Activated T-cell treated with anti-CD3 and anti-CD28 coated beads for 24 hours (primary cell): ENCODE measurements at regions not wholly inside any gene's neighbourhood (a gene's known extent, or its start where the extent isn't known, plus 50 kb on each side); places are given as distances from the start of the nearest gene placed in this dataset.
"Not testable (repeated sequence)": the region's sequence is repeated elsewhere in the genome, so short reads cannot be mapped to it uniquely, and the experiment has no call there.

Source experiments
- DNase-seq: peaks from one replicate; pipeline ENCODE4 v3.0.0-alpha.2; 2020; ENCODE audit warnings: low read depth

- DNase-seq = no peak
These were observed 98.9 kb upstream of the FRMD4B start for GRCh38 chr3:69484507-69485393.

GRCh38 chr3:69483449-69483848, 97.6 kb upstream of the FRMD4B start:
- no peak for DNase-seq

DNA sequence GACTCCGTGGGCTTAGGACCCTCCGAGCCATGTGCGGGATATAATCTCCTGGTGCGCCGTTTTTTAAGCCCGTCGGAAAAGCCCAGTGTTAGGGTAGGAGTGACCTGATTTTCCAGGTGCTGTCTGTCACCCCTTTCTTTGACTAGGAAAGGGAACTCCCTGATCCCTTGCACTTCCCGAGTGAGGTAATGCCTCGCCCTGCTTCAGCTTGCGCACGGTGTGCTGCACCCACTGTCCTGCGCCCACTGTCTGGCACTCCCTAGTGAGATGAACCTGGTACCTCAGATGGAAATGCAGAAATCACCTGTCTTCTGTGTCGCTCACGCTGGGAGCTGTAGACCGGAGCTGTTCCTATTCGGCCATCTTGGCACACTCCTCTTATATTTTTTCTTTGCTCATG, 95.1 kb upstream of the FRMD4B start:
- not testable (repeated sequence) for DNase-seq

DNA sequence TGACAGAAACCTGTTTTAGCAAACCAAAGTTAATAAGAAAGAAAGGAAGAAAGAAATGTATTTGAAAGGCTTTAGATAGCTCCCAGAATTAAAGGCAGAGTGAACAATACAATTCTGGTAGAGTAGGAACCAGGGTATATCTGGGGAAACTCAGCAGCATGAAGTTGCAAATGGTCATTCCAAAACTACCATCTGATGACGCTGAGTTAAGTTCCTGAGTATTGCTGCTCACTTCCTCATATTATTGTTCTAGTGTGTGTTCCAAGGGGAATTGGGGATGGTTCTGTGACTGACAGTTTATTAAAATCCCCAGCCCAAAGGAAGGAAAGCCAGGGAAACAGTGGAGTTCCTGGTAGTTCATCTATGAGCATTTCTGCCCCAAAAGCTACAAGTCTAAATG, 88.3 kb upstream of the FRMD4B start:
- no peak for DNase-seq

DNA sequence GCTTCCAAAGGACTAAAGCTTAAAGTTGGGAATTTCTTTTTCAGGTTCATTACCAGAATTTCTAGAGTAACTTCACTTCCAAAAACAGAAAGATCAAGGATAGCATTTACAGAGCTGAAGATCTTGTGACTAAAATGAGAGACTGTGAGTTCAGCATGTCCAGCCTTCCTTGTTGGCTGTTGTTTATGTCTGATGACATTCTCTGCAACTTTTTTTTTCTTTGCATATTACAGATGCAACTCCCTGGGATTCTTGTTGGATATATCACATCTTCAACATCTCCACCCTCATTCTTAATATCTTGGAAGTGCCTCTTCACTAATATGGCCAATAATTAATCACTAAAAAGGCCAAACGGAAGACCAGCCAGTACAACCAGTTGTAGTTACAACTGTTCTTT, 86.2 kb upstream of the FRMD4B start:
- DNase-seq = no peak

DNA sequence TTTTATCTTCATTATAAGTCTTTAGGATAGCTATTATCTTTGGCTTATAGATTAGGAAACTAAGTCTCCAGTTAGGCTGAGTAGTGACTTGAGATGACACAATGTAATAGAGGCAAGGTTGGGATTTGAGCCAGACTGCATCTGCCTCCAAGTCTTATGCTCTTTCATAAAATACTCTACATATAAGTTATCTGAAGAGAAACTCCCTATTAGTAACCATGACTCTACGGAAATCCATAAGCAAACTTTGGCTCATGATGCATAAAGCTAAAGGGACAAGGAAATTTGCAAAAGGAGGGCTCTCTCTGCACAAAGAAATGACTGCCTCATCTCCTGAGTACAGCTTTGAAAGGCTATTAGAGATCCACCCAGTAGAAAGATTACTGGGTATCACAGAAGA, 77.6 kb upstream of the FRMD4B start:
- no peak for DNase-seq

DNA sequence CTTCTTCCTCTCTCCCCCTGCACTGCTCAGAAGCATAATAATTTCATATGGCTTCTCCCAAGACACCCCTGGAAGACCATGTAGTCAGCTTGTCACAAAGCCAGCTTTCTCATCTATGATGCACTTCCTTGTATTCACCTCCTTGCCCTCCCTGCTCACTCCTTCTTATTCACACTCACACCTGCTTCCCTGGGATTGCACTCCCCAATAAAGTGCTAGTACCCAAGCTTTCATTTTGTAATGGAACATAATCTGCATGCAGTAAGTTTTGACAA, 76.9 kb upstream of the FRMD4B start:
- DNase-seq = no peak

- no peak for DNase-seq
These were observed 76.3 kb upstream of the FRMD4B start for GRCh38 chr3:69462022-69462825.

- no peak for DNase-seq
These were observed 74.1 kb upstream of the FRMD4B start for GRCh38 chr3:69460034-69460433.

DNA sequence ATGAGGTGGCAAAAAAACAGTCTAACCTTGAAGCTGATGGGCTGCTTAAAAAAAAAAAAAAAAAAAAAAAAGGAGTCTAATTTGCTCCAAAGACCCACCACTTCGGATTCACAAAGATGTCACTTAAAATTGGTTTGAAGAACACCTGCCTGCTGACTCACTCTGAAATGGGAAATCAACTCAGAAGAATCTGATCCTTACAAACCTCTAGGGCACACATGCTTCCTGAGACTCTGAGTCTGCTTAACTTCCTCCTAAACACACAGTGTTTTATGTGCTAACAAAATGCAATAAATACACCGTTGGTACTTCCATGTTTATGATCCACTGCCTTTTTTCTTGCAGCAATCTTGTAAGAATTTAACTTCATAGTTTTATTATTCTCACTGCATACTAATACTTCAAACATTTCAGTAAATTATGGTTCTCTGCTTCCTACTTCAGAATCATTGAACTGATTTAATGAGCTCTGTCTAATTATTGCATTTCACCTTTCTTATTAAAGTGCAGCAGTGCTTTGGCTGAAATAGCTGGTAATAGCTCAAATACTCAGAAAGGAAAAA, 73.0 kb upstream of the FRMD4B start:
- DNase-seq = no peak

- DNase-seq = no peak
These were observed 70.7 kb upstream of the FRMD4B start for GRCh38 chr3:69456631-69457030.

- DNase-seq = no peak
These were observed 68.4 kb upstream of the FRMD4B start for GRCh38 chr3:69454204-69454787.

DNA sequence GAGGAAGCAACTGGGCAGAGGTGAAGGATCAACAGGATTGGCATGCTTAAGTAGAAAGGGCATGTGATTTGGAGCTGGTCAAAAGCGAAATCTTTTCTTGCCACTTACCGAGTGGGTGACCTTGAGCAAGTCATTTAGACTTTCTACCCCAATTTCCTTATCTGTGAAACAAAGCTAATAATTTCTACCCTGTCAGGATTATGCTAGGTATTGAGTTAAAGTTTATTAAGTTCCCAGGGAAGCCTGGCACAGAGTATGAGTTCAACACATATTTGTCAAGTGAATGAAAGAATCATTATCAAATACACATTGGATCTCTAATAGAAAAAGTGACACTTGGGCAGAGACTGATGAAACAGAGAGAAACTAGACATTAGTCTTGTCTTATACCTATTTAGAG, 66.4 kb upstream of the FRMD4B start:
- no peak for DNase-seq

GRCh38 chr3:69451594-69451993, 65.7 kb upstream of the FRMD4B start:
- DNase-seq = no peak

- no peak for DNase-seq
These were observed 63.0 kb upstream of the FRMD4B start for GRCh38 chr3:69448877-69449276.

DNA sequence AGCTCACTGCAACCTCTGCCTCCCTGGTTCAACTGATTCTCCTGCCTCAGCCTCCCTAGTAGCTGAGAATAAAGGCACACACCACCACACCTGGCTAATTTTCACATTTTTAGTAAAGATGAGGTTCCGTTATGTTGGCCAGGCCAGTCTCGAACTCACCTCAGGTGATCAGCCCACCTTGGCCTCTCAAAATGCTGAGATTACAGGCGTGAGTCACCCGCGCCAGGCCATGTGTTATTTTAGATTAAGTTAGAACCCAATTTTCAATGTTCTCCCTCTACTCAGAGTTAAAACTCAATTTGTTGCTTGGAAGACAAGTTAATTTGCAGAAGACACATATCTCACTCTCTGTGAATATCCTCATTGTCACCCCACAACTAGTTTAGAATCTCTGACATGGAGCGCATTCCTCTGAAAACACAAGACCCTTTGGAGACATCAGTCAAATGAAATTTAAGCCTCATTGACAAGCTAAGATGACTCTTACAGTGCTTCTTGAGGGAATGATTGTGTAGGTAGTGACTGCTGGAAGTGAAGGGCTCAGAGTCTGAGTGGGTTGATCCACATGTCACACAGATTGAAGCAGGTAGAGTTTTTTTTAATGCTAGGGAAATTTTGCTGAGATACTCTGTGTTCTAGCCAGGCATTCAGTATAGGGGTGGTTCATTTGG, 60.6 kb upstream of the FRMD4B start:
- DNase-seq = no peak

GRCh38 chr3:69445498-69445897, 59.6 kb upstream of the FRMD4B start:
- no peak for DNase-seq

- DNase-seq = no peak
These were observed 59.1 kb upstream of the FRMD4B start for GRCh38 chr3:69445024-69445423.

GRCh38 chr3:69443457-69443920, 57.6 kb upstream of the FRMD4B start:
- no peak for DNase-seq

GRCh38 chr3:69442771-69443311, 57.0 kb upstream of the FRMD4B start:
- no peak for DNase-seq

DNA sequence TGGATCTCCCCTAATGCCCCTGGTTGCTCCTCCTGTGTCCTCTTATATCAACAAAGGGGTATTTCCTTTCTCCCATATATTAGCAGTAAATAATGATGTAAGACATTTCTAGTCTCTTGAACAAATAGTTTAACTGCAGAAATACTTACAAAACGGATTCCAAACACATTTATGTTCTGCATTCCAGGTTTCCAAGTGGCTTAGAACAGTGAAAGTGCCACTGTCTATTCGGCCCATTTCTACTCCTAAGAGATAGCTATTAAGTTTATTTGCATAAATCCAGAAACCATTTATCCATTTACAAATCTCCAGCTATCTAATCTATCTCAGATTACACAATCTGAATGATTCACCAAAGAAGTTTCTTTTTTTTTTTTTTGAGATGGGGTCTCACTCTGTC, 55.8 kb upstream of the FRMD4B start:
- no peak for DNase-seq

GRCh38 chr3:69441040-69441439, 55.2 kb upstream of the FRMD4B start:
- DNase-seq = no peak
